NCI-H1105 (cell line): ENCODE measurements at regions not wholly inside any gene's neighbourhood (a gene's known extent, or its start where the extent isn't known, plus 50 kb on each side); places are given as distances from the start of the nearest gene placed in this dataset.

Source experiments
- DNase-seq: peaks from one replicate; lab custom pipeline; 2025; lab: John Stamatoyannopoulos, UW

DNA sequence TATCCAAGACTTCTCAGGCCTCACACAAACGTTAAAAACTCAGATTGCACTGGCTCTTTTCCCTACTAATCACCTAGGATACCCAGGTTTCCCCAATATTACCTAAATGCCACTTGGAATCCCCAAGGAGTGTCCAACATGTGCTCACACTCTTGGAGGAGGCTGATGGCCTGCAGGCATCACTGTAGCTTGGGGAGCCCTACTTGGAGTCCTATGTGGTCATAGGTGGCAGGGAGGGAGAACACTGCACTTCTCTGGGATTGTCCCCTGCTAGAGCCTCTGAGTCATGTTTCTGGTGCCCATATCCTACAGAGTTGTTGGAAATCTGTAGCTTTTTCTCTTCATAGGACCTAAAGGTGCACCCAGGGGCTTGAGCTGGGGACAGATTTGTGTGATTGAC is 433.7 kb downstream of the ARHGEF28 start:
- no peak for DNase-seq

DNA sequence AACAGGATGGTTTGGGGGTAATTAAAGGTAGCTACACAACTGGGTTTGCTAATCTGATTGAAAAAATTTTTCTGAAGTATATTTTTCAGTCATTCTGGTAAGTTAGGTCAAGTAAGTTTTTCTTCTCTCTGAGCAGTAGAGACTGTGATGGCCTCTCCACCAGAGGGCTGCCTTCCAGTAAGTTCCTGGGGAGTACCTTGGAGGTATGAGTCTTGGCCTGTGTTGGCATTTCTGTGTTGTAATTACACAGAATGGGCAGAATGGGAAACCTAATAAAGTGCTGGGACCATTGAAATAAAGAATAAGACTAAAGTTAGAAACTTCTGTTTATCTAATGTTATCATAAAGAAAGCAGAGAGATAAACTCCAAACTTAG is 430.8 kb downstream of the ARHGEF28 start:
- no peak for DNase-seq

DNA sequence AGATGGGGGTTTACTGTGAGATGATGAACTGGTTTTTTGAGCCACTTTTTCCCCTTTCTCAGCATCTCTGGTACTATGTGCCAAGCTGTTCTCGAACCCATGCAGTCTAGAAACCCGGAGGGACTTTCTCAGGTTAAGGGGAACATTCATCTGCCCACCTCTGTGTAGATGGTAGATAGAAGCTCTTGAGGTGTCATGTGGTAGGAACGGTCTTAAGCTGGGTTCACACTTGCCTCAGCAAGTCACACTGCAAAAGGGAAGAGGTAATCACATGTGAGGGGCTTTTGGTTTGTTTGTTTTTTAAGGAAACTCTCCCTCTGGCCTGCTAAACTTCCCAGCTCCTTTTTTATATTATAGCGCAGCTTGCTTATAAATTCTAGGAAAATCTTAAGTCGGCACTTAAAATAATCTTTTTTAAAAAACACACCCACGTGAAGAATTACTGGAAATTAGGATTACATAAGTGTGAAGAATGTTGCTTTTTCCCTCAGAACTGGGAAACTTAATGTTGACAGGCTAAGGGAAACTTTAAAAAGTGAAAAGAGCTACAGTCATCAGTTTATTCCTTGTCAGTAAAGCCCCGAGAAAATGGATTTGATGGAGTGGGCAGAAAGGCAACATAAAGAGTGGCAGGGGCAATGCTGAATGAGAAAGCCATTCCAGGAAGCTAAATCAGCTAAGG is 430.3 kb downstream of the ARHGEF28 start:
- DNase-seq = no peak

DNA sequence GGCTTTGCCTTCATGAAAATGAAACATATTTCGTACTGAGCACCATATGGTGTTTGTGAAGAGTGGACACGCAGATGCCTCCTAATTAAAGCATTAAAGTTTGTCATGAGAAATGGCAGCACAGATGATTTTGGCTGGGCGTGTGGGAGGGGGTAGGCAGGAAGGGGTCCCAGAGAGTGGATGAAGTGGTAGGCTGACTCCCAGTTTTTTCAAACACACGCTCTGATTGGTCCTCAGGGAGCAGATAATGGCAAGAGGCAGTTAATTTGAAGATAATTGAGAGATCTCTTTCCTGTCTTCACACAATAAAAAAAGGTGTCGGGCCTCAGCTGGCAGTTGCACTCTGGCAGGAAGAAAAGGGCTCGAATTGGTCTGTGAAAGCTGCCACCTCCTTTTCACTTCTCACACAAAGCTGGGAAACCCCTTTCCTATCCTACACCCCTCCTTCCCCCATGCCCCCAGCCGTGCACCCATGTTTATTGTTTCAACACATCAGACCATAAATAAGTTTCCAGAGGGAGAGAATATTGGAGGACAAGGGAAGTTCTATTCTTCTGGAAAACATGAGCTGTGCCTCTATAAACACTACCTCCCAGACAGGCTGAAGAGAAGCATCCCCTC is 429.6 kb downstream of the ARHGEF28 start:
- DNase-seq = no peak

DNA sequence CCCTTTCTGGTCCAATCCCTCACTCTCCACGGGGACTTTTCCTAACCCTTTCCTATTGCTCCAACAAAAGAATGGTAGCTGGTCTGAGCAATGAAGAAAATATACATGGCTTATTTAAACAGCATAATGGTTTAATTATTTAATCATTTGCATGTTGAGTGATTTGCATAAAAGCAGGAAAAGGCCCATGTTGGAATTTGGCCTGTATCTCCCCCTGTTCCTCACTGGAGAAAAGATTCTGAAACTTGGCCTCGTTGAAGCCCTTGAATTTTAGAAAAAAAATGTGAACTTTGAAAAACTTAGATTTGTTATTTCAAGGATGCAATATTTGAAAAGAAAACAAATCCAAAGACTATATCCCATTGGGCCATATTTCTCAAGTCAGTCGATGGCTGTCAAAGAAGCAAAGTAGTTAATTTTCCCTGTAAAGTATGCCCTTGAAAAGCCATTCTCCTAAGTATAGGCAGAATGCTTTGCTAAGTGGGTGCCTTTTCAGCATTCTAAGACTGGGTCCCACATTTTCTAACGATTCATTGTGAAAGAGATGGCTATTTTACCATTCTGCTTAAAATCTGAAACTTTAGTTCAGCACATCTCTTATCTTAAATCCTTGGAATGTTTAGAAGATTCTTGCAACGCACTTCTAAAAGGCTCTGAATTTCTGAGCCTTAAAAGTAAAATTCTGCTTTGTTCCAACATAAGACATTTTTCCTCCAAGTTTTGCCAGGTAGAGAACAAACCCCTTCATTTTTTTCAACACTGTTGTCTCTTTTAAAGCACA is 428.8 kb downstream of the ARHGEF28 start:
- no peak for DNase-seq

DNA sequence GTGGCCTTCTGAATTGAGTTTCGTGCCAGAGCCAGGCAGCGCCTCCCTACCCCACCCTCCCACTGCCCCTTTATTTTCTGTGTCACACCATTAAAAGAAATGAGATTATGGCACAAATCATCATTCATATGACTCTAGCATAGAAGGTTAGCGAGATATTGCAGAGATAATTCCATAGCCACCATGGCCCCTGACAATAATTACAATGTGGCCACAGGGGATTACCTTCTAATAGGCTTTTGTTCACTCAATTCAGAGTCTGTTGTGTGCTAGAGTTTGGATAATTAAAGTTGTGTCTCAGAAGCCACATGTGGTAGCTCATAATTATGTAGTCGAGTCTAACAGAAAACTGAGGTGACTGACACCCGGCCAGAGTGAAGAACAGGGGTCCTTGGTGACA is 428.1 kb downstream of the ARHGEF28 start:
- DNase-seq = no peak

DNA sequence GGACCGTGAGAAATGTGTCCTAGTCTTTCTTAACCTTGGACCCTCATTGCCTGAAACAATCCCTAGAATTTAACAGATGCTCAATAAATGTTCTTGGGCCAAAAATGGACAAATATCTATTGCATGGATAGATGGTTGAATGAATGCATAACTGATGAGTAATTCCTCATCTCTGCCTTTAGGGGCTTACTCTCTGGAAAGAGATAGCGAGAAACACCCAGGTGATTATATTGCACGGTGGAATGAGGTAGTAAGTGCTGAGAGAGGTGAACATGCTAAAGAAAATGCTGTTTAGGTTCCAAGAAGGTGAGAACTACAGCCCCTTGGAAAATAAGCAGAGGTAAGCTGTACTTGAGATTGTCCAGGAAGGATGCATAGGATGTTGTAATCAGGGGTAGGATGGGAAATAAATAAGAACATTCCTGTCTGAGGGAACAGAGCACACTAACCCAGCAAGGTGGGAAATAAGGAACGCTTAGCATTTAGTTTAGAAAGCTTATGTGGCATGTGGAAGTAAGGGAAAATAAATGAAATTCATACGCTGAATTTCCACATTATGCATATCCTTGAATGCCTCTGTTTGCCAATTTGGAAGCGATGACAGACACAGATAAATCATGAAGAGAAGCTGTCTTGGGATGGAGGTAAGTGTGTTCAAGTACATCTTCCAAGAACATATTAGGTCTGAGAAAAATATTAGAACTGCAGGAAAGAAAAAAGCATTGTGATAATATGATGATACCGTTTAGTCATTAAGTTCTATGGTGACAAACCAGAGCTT is 426.6 kb downstream of the ARHGEF28 start:
- DNase-seq = no peak

DNA sequence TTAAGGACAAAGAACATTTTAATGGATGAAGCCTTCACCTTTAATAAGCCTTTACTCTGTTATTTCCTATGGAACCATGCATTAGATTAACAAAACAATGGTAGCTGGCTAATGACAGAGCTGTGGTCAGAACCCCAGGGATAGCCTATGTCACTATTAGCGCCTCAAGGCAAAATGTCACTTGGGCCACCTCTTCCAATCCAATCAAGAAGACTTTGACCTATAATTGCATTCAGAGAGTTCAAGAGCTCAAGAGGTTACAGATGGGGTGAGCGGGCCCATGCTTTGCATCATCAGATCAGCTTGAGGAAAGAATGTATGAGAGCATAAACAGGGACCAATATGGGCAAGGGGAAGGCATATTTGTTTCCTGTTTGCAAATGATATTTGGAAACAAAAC is 425.1 kb downstream of the ARHGEF28 start:
- DNase-seq = no peak

DNA sequence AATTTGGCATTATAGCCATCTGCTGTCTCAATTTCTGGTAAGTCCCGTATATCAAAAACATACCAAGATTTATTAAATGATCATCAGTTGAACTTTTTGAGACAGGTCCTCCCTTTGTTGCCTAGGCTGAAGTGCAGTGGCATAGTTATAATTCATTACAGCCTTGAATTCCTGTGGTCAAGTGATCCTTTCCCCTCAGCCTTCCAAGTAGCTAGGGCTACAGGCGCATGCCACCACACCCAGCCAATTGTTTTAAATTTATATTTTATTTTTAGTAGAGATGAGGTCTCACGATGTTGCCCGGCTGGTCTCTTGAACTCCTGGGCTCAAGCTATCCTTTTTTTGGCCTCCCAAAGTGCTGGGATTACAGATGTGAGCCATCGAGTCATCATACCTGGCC is 418.9 kb downstream of the ARHGEF28 start:
- DNase-seq = no peak

DNA sequence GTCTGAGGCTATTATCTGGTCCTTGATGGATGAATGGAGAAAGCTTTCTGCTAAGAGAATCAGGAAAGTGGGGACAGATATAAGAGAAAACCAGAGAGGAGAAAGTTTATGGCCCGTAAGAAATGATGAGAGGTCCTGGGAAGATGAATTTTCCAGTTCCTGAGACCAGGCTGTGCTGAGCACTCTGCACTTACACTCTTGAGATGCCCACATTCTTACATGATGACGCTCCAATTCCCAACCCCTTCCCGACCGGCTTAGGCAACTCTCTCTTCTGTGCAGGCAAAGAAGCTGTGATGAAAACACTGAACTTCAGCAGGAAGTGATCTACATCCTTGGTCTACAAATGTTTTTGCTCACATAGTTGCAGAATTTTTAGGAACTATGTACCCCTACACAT is 417.0 kb downstream of the ARHGEF28 start:
- DNase-seq = no peak

DNA sequence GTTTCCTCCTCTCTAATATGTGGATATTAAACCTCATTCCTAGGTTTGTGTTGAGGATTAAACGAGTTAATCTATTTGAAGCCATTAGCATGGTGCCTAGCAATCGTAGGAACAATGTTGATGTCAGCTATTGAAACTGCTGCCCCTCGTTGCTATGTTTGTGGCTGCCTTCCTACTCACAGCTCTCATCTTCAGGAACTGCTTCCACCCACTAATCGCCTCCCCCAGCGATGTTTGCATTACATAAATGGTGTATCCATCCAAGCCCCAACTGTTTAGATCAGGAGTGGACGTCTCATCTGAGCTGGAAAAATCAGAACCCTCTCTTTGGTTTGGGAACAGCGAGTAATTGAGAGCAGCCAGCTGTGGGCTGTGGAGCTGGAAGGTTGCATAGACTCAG is 416.6 kb downstream of the ARHGEF28 start:
- DNase-seq = no peak

DNA sequence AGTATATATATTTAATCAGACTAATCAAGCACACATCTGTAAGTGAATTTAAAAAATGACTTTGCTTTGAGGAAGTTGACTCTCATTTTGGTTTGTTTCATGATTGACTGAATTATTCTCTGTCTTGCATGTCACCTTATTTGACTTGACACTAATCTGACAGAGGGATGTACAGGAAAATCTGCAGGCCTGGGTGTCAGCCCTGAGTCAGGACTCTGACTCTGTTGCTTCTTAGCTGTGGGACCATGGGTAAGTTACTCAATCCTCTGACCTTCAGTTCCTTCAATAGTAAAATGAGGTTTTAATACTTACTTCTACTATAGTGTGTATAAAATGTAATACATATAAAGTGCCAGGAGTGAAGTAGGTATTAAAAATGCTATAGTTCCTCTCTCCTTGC is 415.9 kb downstream of the ARHGEF28 start:
- no peak for DNase-seq

DNA sequence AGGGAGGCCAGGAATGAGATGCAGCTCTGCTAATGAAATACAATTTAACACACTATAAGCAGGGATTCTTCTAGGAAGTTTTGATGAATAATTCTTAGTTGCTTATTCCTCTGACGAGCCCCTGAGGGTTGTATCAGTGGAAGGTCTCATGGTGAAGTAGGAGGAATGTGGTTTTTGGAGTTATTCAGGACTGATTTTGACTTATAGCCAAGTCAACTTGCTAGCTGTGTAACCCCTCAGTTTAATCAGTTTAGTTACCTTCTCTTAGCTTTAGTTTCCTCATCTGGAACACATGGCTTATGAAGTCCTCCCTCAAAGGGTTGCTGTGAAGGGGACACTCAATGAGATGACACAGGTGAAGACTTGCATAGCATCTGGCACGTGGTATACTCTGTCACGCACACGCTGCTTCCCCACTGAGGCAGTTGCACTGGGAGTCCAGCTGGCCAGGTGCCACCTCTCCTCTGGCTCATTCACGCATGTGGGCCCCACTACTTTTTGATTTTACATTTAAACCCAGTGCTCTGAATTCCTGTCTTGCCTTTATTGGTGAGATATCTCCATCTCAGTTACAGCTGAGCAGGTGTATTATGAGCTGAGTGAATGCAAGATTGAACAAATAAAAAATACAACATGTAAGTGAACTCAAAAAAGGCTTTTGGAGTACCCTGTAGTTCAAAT is 415.0 kb downstream of the ARHGEF28 start:
- no peak for DNase-seq

DNA sequence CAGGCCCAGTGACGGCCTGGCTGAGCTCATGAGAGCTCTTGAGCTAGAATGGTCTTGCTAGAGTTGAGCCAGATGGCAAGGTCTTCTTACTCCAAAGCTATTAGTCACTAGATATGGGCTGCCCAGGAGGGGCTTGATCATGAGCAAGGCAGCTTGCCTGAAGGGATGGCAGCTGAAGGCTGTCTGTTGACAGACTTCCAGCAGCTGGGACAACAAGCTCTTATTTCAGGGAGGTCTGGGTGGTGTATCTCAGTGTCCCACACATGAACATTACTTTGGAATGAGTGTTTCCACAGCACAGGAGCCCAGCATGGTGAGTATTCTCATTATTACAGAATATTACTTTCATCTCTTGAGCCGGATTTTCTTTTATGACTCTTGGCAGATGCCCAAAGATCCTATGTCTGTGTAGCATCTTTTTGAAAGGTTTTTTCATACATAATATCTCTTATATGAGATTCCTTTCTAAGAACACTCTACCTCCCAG is 414.1 kb downstream of the ARHGEF28 start:
- DNase-seq = no peak

DNA sequence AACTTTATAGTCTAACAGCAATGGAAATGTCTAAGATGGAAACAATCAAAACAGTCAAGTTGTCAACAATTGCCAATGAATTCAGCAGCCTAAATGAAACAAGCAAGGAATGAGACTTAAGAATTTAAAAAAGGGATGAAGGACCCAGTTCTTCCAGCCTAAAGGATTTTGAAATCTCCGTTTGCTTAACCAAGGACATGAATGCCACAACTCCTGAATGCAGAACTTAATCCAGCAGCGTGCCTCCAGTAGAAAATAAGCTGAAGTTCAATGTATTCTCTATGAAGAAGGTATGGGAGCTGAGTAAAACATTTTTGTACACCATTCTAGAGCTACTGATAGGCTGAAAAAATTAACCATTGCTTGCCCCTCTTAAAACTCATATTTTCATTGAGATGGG is 411.3 kb downstream of the ARHGEF28 start:
- DNase-seq = no peak

DNA sequence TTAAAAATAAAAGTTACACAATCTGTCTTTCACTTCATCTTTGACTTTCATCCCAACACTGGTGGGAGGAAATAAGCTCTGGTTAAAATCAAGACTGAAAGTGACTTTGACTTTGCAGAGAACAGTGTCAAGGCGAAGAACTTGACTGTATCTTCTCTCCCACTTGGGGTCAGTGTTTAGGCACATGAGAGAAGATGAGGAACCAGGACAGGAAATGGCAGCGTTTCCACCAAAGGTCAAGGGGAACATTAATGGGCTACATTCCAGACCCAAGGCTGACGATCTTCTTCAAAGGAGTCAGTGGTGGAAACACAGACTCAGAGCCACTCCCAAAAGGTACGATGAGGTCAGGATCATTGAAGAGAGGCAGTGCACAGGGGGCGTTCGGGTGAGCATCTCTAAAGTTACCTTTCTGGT is 409.5 kb downstream of the ARHGEF28 start:
- no peak for DNase-seq

DNA sequence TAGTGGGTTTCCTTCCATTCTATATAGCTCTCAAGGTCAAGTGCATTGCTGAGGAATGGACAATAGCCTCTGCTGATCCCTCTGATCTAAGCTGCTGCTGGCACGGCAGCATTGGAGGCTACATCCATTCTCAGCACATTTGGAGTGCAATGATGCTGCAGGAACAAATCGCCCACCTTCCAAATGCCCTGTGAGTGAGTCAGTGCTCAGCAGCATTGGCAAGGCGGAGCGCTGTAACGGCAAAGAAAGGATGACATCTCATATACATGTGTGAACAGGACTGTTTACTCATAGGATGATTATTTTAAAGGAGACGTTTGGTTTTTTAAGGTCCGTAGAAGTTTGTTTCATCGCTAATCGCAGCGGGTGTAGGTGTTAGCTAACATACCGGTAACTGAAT is 408.7 kb downstream of the ARHGEF28 start:
- no peak for DNase-seq

DNA sequence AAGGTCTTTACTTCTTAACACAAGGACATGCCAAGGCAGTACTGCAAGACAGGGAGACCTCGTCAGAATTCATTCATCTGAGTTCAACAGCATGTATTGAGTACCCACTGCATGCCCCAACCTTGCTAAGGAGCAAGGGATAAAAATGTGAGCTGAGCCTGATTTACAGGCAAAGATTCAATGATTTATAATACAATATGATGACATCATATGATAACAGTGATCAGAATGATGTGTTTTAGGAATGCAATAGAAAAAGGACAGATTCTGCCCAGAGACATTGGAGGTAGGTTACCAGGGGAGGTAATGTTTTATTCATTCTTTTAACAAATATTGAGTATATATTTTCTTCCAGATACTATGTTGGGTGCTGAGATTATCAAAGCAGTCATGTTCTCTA is 406.6 kb downstream of the ARHGEF28 start:
- DNase-seq = no peak

DNA sequence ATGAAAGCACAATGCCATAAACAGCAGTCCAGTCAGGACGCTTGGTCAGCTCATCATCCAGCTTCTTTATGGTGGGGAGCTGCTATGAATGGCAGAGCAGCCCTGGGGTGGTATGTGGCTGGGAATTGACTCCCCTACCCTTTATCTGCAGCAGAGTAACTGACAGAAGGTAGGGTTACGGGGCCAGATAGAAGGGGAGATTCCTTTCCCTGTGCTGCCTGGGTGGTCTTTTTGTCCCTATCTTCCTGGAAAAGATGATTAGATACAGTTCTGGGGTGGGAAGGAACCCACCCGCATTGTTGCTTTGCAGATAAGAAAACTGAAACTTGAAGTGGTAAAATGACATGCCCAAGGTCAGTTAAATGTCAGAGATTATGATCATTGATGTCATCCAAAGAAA is 405.5 kb downstream of the ARHGEF28 start:
- no peak for DNase-seq

DNA sequence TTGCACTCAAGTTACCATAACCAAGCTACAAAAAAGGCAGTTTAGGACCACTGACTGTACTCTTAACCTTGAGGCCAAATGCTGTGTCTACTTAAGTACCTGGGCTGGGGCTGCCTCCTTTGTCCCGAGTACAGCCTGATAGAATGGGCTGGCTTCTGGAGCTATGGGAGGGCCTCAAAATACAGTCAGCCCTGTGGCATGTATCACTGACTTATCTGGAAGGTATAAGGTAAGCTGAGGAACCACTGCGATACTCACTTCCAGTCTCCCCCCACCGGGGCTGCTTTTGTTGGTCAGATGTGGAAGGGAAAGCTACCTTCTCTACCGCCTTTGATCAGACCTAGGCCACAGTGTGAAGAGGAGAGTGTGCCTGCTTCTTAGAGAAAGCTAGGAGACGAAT is 404.8 kb downstream of the ARHGEF28 start:
- DNase-seq = no peak

DNA sequence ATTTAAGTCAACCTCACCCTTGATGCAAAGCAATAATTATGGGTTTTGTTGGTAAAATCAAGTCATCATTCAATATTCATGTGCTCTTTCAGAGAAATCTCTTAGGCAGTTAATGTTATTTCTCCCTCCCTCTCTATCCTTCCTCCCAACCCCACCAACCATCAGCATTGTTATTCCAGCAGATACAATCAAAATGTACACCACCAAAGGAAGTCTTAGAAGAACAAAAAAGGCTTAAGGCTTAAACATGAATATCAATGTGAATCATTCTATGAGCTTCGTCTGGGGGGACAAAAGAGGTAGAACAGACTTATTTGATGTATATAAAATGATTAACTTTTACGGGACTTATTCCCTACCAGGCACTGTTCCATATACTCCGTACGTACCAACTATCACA is 404.4 kb downstream of the ARHGEF28 start:
- no peak for DNase-seq

DNA sequence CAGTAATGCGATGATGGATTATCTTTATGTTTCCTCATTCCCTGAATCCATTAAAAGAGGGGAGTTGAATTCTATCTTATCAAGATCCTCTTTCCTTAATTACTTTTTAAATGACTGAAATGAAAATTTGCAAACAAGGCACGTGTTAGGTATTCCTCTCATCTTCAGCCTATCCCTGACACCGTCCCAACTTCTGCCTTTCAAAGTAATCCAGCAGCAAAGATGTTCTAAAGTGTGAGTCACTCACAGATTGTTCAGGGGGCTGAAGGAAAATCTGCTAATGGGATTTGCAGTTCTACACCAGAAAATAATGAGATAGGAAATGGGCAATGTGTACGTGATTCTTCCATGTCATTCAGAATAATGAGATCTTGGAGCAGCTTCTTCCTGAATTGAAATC is 403.0 kb downstream of the ARHGEF28 start:
- no peak for DNase-seq
